Muscle layer of duodenum (tissue), 2 donors: ENCODE measurements at regions not wholly inside any gene's neighbourhood (a gene's known extent, or its start where the extent isn't known, plus 50 kb on each side); places are given as distances from the start of the nearest gene placed in this dataset.

ENCODE experiments used
- H3K27ac ChIP-seq: one replicate; pipeline ENCODE4 v1.7.0; 2013; ENCODE audit warnings: mild to moderate bottlenecking, low read length
- H3K27me3 ChIP-seq: one replicate; pipeline ENCODE4 v1.7.0; 2013; ENCODE audit warnings: low read depth, mild to moderate bottlenecking, control low read depth, low read length
- H3K36me3 ChIP-seq, 2 donors: one replicate each; pipeline ENCODE4 v1.7.0; 2013; ENCODE audit warnings: low read length in 2 of 2, control low read depth in 1 of 2, mild to moderate bottlenecking in 1 of 2; ENCODE audit not compliant: insufficient read depth in 2 of 2, control insufficient read depth in 1 of 2
- H3K4me1 ChIP-seq, 2 donors: one replicate each; pipeline ENCODE4 v1.7.0; 2013; ENCODE audit warnings: low read length in 2 of 2, mild to moderate bottlenecking in 2 of 2, control low read depth in 1 of 2, moderate library complexity in 1 of 2; ENCODE audit not compliant: insufficient read depth in 2 of 2, control insufficient read depth in 1 of 2
- H3K4me3 ChIP-seq, 2 donors: one replicate each; pipeline ENCODE4 v1.7.0; 2013; ENCODE audit warnings: low read length in 2 of 2, low read depth in 1 of 2, mild to moderate bottlenecking in 1 of 2
- H3K9me3 ChIP-seq, 2 donors: one replicate each; pipeline ENCODE4 v1.7.0; 2013; ENCODE audit warnings: low read length in 2 of 2, control low read depth in 1 of 2, mild to moderate bottlenecking in 1 of 2; ENCODE audit not compliant: control insufficient read depth in 1 of 2
- donor health status: healthy.

- H3K27me3 ChIP-seq, result no peaks in the 10 kb centered on the region
- peaks cover 14 to 23% of the 10 kb centered on the region in 2 donors for H3K4me1 ChIP-seq
- H3K4me3 ChIP-seq, result no peak overlapping the region
- H3K9me3 ChIP-seq, result no peaks in the 10 kb centered on the region
- H3K27ac ChIP-seq, result no peak overlapping the region
- H3K36me3 ChIP-seq, result no peaks in the 10 kb centered on the region
Observed at GRCh38 chr2:48249025-48249424, 65.5 kb upstream of the FOXN2 start.

GRCh38 chr2:48249631-48250473 lies 64.6 kb upstream of the FOXN2 start:
- peaks cover 14 to 23% of the 10 kb centered on the region in 2 donors for H3K4me1 ChIP-seq
- H3K27ac ChIP-seq, result no peak overlapping the region
- H3K36me3 ChIP-seq, result no peaks in the 10 kb centered on the region
- no peak overlapping the region for H3K4me3 ChIP-seq
- H3K27me3 ChIP-seq, result no peaks in the 10 kb centered on the region
- H3K9me3 ChIP-seq, result no peaks in the 10 kb centered on the region

GRCh38 chr2:48250474-48250844 lies 64.0 kb upstream of the FOXN2 start:
- H3K4me3 ChIP-seq, result no peak overlapping the region
- H3K27me3 ChIP-seq, result no peaks in the 10 kb centered on the region
- H3K27ac ChIP-seq, result no peak overlapping the region
- H3K9me3 ChIP-seq, result no peaks in the 10 kb centered on the region
- peaks cover 14 to 23% of the 10 kb centered on the region in 2 donors for H3K4me1 ChIP-seq
- H3K36me3 ChIP-seq, result no peaks in the 10 kb centered on the region

GRCh38 chr2:48250943-48251342 lies 63.5 kb upstream of the FOXN2 start:
- no peaks in the 10 kb centered on the region for H3K36me3 ChIP-seq
- no peaks in the 10 kb centered on the region for H3K9me3 ChIP-seq
- H3K27ac ChIP-seq, result no peak overlapping the region
- H3K4me1 ChIP-seq, result peaks cover 14 to 23% of the 10 kb centered on the region in 2 donors
- no peaks in the 10 kb centered on the region for H3K27me3 ChIP-seq
- no peak overlapping the region for H3K4me3 ChIP-seq

DNA sequence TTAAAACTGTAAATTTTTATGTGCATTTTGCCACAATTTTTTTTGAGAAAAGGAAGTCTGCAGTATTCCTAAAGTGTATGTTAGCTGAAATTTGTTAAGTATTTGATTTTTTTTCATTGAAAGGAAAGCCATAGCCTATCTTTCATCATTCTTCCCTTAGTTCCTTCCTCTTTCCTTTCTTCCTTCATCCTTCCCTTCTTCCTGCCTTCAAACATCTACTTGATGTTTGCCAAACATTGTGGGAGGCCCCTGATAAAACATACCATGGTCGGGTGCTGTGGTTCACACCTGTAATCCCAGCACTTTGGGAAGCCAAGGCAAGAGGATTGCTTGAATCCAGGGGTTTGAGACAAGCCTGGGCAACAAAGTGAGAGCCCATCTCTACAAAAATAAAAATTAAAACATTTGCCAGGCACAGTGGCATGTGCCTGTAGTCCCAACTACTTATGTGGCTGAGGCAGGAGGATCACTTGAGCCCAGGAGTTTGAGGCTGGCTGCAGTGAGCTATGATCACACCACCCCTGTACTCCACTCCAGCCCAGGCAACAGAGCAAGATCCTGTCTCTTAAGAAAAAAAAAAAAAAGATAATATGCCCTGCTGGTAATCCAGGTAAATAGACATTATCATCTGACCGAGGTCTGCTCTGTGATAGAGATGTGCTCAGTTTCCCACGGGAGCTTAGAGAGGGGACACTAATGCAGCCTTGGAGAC lies 62.9 kb upstream of the FOXN2 start:
- Histone ChIP-seq H3K4me3 (no peak overlapping the region), H3K27ac (no peak overlapping the region), H3K27me3 (no peaks in the 10 kb centered on the region), H3K36me3 (no peaks in the 10 kb centered on the region), H3K4me1 (peaks cover 14 to 23% of the 10 kb centered on the region in 2 donors), H3K9me3 (no peaks in the 10 kb centered on the region)

GRCh38 chr2:48253301-48253700 lies 61.2 kb upstream of the FOXN2 start:
- H3K36me3 ChIP-seq, result no peaks in the 10 kb centered on the region
- H3K27me3 ChIP-seq, result no peaks in the 10 kb centered on the region
- H3K4me1 ChIP-seq, result peaks cover 14 to 23% of the 10 kb centered on the region in 2 donors
- H3K9me3 ChIP-seq, result no peaks in the 10 kb centered on the region
- no peak overlapping the region for H3K4me3 ChIP-seq
- H3K27ac ChIP-seq, result no peak overlapping the region

- no peaks in the 10 kb centered on the region for H3K9me3 ChIP-seq
- H3K27ac ChIP-seq, result no peak overlapping the region
- peaks cover 4 to 10% of the 10 kb centered on the region in 2 donors for H3K4me1 ChIP-seq
- H3K4me3 ChIP-seq, result no peak overlapping the region
- no peaks in the 10 kb centered on the region for H3K36me3 ChIP-seq
- H3K27me3 ChIP-seq, result no peaks in the 10 kb centered on the region
Observed at GRCh38 chr2:48254839-48255238, 59.6 kb upstream of the FOXN2 start.

DNA sequence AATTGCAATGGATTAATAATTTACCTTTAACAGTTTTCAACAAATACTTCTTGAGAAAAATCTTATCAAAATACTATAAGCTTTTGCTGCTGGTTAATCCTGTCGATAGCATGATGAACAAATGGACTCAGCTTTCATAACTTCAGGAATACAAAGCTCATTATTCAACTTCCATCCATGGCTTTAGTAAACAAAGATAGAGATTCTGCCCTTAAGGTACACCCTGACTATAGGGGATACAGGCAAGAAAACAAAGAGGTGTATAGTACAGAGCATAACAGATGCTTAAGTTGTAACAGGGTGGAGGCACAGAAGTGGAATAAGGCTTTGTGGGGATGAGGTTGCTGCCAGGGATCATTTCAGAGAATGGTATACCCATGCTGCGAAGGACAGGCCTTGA lies 57.0 kb upstream of the FOXN2 start:
- H3K4me3 ChIP-seq, result no peak overlapping the region
- H3K27me3 ChIP-seq, result no peaks in the 10 kb centered on the region
- no peak overlapping the region for H3K27ac ChIP-seq
- H3K4me1 ChIP-seq, result no peaks in the 10 kb centered on the region
- no peaks in the 10 kb centered on the region for H3K9me3 ChIP-seq
- no peaks in the 10 kb centered on the region for H3K36me3 ChIP-seq

- no peaks in the 10 kb centered on the region for H3K36me3 ChIP-seq
- no peak overlapping the region for H3K27ac ChIP-seq
- no peaks in the 10 kb centered on the region for H3K9me3 ChIP-seq
- no peaks in the 10 kb centered on the region for H3K27me3 ChIP-seq
- no peak overlapping the region for H3K4me3 ChIP-seq
- no peaks in the 10 kb centered on the region for H3K4me1 ChIP-seq
Observed at GRCh38 chr2:48258481-48259149, 55.9 kb upstream of the FOXN2 start.

GRCh38 chr2:48259811-48260210 lies 54.7 kb upstream of the FOXN2 start:
- H3K27ac ChIP-seq, result no peak overlapping the region
- no peaks in the 10 kb centered on the region for H3K36me3 ChIP-seq
- no peaks in the 10 kb centered on the region for H3K27me3 ChIP-seq
- no peaks in the 10 kb centered on the region for H3K4me1 ChIP-seq
- H3K9me3 ChIP-seq, result no peaks in the 10 kb centered on the region
- no peak overlapping the region for H3K4me3 ChIP-seq

GRCh38 chr2:48264627-48265026 lies 49.9 kb upstream of the FOXN2 start:
- Histone ChIP-seq H3K9me3 (no peaks in the 10 kb centered on the region), H3K27me3 (no peaks in the 10 kb centered on the region), H3K4me1 (peaks cover 0 to 6% of the 10 kb centered on the region in 2 donors), H3K4me3 (no peak overlapping the region), H3K36me3 (no peaks in the 10 kb centered on the region), H3K27ac (no peak overlapping the region)
